ENCODE measurements at regions not wholly inside any gene's neighbourhood (a gene's known extent, or its start where the extent isn't known, plus 50 kb on each side); places are given as distances from the start of the nearest gene placed in this dataset.
"Not testable (repeated sequence)": the region's sequence is repeated elsewhere in the genome, so short reads cannot be mapped to it uniquely, and the experiment has no call there.

- DNase-seq (ENCODE audit: extremely low spot score in 2 of 2): no peak
- H3K36me3 ChIP-seq: no peaks in the 10 kb centered on the region
- H3K9me3 ChIP-seq: no peaks in the 10 kb centered on the region
- H3K4me3 ChIP-seq: no peak overlapping the region
- intact Hi-C loops (cut with DNase I): no loop called here
- H3K4me1 ChIP-seq: no peaks in the 10 kb centered on the region
- TF ChIP-seq POLR2AphosphoS5 (IDR thresholded peaks at IDR 0.05; ENCODE audit: insufficient read depth in 1 of 2, low read depth in 1 of 2): no peak
- TF ChIP-seq, protein P1, sequence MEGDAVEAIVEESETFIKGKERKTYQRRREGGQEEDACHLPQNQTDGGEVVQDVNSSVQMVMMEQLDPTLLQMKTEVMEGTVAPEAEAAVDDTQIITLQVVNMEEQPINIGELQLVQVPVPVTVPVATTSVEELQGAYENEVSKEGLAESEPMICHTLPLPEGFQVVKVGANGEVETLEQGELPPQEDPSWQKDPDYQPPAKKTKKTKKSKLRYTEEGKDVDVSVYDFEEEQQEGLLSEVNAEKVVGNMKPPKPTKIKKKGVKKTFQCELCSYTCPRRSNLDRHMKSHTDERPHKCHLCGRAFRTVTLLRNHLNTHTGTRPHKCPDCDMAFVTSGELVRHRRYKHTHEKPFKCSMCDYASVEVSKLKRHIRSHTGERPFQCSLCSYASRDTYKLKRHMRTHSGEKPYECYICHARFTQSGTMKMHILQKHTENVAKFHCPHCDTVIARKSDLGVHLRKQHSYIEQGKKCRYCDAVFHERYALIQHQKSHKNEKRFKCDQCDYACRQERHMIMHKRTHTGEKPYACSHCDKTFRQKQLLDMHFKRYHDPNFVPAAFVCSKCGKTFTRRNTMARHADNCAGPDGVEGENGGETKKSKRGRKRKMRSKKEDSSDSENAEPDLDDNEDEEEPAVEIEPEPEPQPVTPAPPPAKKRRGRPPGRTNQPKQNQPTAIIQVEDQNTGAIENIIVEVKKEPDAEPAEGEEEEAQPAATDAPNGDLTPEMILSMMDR (IDR thresholded peaks at IDR 0.05): no peak
- H3K27me3 ChIP-seq: no peaks in the 10 kb centered on the region
- H3K27ac ChIP-seq: no peak overlapping the region
These were observed 436.0 kb upstream of the NR5A2 start for GRCh38 chr1:199591468-199591867.

- no peaks in the 10 kb centered on the region for H3K4me1 ChIP-seq
- H3K27me3 ChIP-seq: no peaks in the 10 kb centered on the region
- H3K27ac ChIP-seq: no peak overlapping the region
- no peaks in the 10 kb centered on the region for H3K36me3 ChIP-seq
- TF ChIP-seq POLR2AphosphoS5 (IDR thresholded peaks at IDR 0.05; ENCODE audit: insufficient read depth in 1 of 2, low read depth in 1 of 2) (no peak), POLR2A (IDR thresholded peaks at IDR 0.05) (no peak)
- TF ChIP-seq, protein P1 (IDR thresholded peaks at IDR 0.05): no peak
- no peak overlapping the region for H3K4me3 ChIP-seq
- no peak for DNase-seq (ENCODE audit: extremely low spot score in 2 of 2)
- no peaks in the 10 kb centered on the region for H3K9me3 ChIP-seq
- intact Hi-C loops (cut with DNase I): no loop called here
These were observed 434.0 kb upstream of the NR5A2 start for GRCh38 chr1:199593475-199593874.

- H3K36me3 ChIP-seq; DNase-seq (ENCODE audit: extremely low spot score in 2 of 2); H3K9me3 ChIP-seq; H3K4me1 ChIP-seq; H3K4me3 ChIP-seq; H3K27me3 ChIP-seq; H3K27ac ChIP-seq; intact Hi-C loops (cut with DNase I): not testable (repeated sequence)
These were observed 431.1 kb upstream of the NR5A2 start for GRCh38 chr1:199596448-199596847.

DNA sequence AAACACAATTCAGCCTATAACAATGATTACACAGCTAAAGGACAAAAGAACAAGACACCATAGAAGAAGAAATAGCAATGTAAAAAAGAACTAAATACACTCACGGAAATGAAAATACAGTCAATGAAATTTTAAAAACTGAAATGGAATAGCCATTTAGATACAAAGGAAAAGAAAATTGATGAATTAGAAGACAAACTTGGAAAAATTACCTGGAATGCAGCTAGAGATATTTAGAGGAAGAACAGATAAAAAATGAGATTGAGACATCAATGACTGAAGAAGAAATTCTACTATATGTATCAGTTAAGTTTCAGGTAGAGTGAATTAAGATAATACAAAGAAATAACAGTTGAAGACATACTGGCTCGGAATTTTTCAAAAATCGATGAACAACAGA lies 430.4 kb upstream of the NR5A2 start:
- no peaks in the 10 kb centered on the region for H3K4me1 ChIP-seq
- H3K27me3 ChIP-seq: no peaks in the 10 kb centered on the region
- intact Hi-C loops (cut with DNase I): no loop called here
- no peak for DNase-seq (ENCODE audit: extremely low spot score in 2 of 2)
- no peak overlapping the region for H3K27ac ChIP-seq
- no peak overlapping the region for H3K4me3 ChIP-seq
- H3K9me3 ChIP-seq: no peaks in the 10 kb centered on the region
- H3K36me3 ChIP-seq: no peaks in the 10 kb centered on the region
- TF ChIP-seq, protein P1 (IDR thresholded peaks at IDR 0.05): no peak
- no peak for TF ChIP-seq POLR2A (IDR thresholded peaks at IDR 0.05)
- TF ChIP-seq POLR2AphosphoS5 (IDR thresholded peaks at IDR 0.05; ENCODE audit: insufficient read depth in 1 of 2, low read depth in 1 of 2): no peak

DNA sequence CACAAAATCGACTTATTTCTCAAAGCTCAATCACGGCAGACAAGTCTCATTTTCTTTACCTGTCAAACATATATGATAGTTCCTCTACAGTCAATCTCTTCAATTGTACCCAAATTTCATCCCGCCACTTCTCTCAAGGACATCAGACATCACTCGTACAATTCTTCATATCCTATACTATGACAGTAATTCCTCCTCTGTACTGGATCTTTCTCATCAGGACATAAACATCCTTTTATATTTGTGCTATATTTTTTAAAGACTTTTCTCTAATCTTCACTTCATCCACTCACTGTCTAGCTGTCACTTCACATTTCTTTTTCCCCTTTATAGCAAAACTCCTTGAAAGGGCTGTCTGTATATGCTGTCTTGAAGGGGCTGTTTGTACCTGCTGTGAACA lies 419.1 kb upstream of the NR5A2 start:
- no peaks in the 10 kb centered on the region for H3K4me1 ChIP-seq
- H3K4me3 ChIP-seq: no peak overlapping the region
- no peaks in the 10 kb centered on the region for H3K36me3 ChIP-seq
- intact Hi-C loops (cut with DNase I): no loop called here
- H3K9me3 ChIP-seq: no peaks in the 10 kb centered on the region
- no peaks in the 10 kb centered on the region for H3K27me3 ChIP-seq
- no peak for TF ChIP-seq POLR2AphosphoS5 (IDR thresholded peaks at IDR 0.05; ENCODE audit: insufficient read depth in 1 of 2, low read depth in 1 of 2)
- TF ChIP-seq, protein P1 (IDR thresholded peaks at IDR 0.05): no peak
- TF ChIP-seq POLR2A (IDR thresholded peaks at IDR 0.05): no peak
- H3K27ac ChIP-seq: no peak overlapping the region
- DNase-seq (ENCODE audit: extremely low spot score in 2 of 2): no peak

Data from vagina (tissue), 2 donors.